Activated CD8-positive, alpha-beta memory T cell treated with anti-CD3 and anti-CD28 coated beads for 24 hours (primary cell): ENCODE measurements at regions not wholly inside any gene's neighbourhood (a gene's known extent, or its start where the extent isn't known, plus 50 kb on each side); places are given as distances from the start of the nearest gene placed in this dataset.

Source experiments
- DNase-seq: peaks from one replicate; pipeline ENCODE4 v3.0.0-alpha.2; 2020

DNA sequence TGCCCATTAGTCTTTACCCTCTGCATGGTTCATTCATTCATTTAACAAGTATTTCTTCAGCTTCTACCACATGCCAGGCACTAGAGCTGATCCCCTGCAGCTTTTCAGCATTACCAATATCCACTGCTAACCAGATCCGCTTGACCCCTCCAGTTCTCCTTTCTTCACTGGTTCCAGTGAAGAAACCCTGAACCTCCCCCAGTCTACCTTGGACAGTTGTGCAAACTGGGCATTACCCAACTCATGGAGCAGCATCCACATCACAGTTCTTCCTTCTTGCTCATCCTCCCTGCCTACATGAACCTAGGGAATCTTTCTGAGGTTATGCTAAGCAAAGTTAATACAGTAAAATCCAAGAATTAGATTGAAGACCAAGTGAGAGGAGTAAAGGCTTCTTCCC is 78.7 kb upstream of the SERP2 start:
- DNase-seq, result no peak

DNA sequence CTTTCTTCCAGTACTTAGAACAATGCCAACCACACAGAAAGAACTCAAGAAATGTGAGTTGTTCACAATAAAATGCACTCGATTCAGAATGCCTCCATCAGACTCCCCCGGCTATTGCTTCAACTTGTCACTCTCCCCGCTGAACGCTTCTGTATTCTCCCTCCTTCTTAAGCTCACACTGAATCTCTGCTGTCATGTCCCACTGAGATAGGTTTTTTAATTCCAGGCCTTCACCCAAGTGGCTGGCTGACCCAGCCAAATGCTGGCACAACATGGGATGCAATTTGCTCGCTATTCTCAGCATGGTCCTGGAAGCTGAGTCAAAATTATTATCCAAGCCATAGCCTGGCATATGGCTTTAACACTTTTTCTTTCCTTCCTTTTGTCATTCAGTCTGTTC is 76.8 kb upstream of the SERP2 start:
- DNase-seq, result no peak

DNA sequence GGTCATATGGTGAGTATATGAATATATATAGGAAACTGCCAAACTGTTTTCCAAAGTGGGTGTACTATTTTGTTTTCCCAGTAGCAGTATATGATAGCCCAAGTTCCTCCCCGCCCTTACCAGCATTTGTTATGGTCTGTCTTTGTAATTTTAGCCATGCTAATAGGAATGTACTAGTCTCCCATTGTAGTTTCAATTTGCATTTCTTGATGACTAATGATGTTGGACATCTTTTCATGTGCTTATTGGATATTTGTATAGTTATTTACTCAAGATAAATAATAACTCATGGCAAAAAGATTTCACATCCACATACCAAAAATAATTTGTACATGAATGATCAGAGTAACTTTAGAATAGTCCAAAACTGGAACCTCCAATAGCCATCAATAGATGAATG is 75.3 kb upstream of the SERP2 start:
- no peak for DNase-seq

DNA sequence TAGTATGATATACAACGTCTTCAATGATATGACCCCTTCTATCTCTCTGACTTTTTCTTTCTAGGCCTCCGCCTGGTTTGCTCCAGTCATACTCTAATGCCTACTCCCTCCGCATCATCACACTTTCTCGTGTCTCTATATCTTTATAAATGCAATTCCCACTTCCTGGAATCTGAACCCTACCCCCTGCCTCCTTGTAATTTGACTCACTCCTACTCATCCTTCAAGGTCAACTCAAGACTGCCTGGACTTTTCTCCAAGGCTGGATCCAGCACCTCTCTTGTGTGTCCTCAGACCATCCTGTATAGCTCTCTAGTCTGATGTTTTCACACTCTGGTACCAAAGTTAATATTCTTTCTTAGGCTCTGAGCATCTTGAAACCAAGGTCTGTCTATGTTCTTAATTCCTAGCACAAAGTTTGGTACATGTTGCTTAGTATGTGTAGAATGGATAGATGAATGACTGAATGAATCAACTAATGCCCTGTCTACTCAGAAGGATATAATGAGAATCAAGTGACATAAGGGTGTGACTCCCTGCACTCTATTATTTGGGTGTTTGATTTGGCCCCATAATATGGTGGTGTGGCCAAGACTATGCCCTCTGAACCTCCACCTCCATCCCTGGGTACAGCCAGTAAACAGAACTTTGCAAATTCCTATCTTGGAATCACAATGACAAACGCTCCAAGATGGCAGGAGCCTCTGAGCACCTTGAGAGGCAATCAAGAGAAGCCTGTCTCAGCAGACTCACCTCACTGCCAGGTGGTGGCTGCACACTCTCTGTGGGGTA is 74.3 kb upstream of the SERP2 start:
- DNase-seq, result no peak

DNA sequence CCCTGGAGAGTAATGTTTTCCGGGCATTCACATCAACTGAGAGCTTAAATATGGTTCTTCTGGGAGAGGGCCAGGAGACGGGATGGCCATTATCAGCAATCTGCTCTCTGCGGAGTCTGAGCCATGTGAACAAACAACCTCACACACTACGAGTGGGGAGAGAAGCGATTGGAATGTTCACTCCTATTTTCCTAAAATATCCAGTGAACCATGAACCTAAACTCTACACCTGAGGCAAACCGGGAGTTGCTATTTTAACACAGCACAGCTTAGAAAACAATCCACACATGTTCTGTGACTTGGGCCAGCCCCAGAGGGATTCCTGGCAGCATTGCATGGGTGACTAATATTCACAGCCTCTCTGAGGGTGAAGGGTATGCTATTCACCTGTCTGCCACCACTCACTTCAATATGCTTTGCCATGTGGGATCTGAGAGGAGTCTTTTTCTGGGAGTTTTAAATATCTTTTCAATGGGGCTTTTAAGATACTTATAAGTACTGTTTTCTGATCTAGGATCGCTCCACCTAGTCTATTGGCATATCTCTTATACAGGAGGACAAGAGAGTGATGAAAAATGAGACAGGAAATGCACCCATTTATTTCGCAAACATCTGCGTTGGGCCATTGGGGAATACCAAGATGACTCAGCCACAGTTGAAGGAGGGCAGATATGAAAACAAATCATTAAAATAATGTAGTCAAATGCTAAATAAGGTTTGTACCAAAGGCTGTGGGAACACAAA is 72.6 kb upstream of the SERP2 start:
- DNase-seq, result no peak

DNA sequence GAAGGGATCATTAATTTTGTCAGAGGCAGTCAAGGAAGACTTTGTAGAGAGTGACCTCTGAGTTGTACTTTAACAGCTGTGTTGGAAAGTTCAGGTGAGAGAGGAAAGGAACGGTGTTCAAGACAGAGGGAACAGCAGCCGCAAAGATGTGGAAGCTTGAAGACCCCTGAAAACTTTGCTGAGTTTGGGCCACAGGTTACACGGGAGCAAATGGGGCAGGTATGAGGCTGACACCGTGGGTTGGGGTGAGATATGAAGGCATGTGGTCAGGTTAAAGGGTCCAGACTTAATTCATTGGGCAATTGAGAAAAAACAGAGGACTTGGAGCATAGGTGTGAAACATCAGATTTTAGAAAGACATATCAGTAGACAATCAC is 72.0 kb upstream of the SERP2 start:
- no peak for DNase-seq

DNA sequence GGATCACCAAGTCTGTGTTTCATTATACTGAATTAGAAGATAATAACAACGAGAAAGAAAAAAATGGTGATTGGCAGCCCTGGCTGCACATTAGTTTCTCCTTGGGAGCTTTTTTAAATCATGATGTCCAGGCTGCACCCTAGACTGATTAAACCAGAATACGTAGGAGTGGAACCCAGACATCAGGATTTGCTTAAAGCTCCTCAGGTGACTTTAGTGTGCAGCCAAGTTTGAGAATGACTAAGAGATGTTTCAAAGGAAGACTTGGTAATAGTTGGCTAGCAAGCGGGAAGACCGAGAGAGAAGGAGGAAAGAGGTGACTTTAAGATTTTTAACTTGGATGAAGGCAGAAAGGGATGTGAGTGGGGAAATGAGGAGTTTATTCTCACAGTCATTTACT is 71.4 kb upstream of the SERP2 start:
- DNase-seq, result no peak

DNA sequence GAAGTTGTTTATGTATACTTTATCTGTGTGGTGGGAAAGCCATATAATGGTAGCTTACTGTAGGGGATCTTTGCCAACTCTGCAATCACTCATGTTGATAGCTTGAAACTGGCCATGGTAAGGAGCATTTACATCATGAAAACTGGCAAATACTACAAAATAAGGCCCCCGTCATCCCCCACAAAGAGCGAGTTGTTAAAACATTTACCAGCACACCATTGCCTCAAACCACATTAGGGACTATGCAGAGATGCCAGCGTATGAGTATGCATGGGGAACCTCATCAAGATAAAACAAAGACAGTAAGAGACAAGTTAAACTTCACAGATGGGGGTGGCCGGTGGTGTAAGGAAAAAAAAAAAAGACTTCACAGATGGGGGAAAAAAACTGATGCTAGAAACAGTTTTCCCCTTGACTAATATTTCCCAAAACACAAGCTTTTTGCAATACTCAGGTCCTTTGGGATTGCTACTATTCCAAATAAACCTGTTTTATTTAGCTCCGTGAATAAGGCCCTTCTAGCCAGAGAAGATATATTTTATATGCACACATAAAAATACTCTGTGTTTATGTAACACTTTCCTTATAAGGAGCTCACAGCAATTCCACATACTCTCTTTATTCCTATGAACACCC is 70.6 kb upstream of the SERP2 start:
- DNase-seq, result no peak

DNA sequence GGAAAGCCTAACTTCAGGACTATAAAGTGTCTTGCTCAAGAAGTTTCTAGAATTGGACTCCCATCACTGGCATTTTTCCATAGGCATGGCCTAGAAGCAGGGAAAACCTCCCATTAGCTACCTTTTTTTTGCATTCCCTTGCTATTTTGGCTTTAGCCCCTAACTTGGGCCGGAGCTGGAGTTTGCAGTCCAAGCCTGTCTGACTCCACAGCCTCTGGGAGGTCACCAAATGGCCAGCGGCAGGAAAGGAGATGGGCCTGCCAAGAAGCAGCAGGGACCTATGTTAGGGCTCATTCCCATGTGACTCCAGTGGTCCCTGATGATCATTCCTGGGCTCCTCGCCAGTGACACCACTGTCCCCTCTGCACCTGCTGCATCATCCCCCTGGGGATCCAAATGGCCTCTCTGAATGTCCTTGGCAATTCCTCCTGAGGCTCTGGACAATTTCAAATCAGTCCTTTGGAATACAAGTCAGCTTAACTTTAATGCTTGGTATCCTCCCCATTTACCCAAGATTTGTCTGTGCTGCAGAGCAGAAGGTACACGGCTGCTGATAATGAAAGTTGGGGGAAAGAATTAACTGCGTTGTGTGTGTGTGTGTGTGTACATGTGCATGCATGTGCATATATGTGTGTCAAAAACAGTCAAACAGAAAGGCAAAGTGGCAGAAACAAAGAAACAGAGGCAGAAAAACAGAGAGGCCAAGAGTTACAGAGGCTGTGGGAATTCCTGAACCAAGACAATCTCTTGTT is 69.8 kb upstream of the SERP2 start:
- DNase-seq, result no peak

DNA sequence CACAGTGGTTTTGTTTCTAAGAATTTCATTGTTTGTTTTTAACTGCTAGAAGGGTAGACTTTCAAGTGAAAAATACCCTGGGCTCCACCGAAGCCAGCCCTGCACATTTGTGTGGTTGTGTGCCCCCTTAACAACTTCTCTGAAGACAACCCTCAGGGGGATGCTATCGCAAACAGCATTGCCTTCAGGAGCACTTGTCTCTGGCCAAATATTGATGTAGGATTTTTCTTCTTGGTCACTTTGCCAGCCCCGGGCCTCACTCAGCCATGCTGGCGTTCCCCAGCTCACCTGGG is 69.2 kb upstream of the SERP2 start:
- no peak for DNase-seq

DNA sequence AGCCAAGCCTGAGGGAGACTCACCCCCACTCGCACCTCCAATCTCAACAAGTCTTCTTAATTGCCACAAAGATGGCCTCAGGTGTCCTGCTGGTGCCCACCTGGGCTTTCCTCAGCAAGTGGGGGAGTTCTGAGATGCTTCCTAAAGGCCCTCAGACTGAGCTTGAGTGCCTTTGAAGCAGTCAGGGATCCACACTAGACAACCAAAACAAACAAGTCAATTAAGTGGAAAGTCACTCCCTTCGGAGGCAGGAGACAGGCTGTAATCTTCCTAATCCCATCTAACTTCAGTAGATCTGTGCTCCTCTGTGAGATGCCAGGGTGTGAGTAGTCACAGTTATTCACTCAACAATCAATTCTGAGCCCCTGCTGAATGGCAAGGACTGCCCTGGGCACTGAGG is 68.3 kb upstream of the SERP2 start:
- DNase-seq, result no peak

DNA sequence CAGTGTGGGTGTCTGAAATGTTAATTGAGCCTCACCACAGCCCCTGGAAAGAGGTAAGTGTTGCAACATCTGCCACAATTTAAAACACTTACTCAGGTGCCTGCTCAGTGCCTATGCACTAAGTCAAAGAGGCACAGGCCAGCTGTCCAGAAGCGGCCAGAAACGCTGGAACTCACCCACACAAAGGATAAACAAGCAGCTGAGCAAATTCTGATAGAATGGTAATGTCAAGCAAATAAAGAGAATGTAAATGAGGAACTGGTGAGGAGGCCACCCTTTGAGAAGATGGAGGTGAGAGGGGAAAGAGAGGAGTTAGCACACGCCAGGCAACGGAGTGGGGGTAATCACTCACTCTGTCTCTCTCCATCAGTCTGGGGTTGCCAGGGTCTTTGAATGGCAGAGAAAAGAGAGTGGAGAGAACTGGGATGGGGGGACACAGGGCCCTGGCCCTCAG is 67.7 kb upstream of the SERP2 start:
- no peak for DNase-seq

DNA sequence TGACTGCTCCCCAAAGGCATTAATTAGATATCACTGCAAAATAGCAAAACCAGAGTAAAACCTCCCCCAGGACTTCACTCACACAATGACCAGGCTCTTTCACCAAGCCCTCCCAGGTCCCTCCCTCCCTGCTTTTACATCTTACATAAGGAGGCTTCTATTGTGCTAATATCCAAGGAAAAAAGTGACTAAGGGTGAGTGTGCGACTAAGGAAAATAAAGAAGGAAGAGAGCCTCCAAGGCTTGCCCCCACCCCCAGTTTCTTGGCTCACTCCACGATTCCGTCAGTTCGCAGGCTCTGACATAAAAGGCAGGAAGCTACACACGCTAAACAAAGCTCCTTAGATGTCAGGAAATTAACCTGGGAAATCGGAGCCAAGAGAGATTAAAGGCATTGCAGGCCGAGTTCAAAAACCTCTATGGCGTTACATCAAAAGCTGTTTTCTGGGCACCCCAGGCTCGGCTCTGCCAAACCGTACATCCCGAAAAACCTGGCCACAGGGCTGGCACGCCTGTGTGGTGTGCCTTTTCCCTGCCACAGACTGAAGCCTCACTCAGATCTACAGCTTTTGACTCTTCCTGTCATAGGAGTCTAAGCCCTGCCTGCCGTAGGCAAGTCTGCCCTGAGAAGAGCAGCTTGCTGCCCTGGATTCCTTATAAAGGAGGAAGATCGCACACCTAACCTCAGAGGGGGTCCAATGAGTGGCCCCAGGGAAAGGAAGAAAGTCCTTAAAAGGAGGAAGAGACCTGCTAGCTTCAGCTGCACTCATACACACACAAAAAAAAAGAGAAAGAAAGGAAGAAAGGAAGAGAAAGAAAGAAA is 67.0 kb upstream of the SERP2 start:
- no peak for DNase-seq

DNA sequence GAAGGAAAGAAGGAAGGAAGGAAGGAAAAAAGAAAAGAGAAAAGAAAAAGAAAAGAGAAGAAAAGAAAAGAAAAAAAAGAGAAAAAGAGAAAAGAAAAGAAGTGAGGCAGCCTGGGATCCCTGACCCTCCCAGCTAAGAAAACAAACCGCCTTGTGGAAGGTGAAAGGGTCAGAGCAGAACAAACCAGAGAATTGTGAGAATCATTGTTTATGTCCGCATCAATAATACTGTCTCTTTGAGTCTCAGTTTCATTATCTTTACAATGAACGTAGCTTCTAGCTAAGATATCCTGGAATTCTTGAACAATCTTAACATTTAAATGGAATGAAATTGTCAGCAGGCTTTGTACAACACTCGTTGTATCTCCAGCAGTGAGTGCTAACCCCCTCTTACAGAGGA is 66.4 kb upstream of the SERP2 start:
- no peak for DNase-seq

DNA sequence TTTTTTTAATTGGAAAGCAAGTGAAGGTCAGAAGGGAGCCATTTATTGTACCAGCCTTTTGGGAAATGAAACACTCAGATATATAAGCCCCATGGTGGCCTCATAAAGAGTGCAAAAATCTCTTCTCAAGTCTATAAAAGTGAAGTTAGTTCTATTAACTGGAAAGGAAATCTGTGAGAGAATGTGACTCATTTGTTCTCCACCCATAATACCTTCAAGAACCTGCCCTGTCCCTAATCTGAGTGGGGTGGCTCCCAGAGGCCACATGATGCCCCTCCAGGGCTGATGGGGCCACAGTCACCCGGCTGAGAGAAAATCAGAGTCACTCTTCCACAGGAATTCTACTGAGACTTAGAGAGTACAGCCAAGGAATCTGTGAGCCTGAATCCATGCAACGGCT is 65.8 kb upstream of the SERP2 start:
- DNase-seq, result no peak

DNA sequence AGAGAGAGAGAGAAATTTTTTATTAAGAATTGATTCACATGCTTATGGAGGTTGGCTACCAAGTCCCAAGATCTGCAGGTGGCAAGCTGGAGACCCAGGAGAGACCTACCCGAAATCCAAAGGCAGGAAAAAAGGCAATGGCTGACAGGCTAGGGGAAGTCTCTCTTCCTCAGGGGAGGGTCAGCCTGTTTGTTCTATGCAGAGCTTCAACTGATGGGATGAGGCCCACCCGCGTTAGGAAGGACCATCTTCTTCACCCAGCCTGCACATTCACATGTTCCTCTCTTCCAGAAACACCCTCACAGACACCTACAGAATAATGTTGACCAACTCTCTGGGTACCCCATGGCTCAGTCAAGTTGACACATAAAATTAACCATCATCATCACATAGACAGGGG is 65.3 kb upstream of the SERP2 start:
- no peak for DNase-seq

DNA sequence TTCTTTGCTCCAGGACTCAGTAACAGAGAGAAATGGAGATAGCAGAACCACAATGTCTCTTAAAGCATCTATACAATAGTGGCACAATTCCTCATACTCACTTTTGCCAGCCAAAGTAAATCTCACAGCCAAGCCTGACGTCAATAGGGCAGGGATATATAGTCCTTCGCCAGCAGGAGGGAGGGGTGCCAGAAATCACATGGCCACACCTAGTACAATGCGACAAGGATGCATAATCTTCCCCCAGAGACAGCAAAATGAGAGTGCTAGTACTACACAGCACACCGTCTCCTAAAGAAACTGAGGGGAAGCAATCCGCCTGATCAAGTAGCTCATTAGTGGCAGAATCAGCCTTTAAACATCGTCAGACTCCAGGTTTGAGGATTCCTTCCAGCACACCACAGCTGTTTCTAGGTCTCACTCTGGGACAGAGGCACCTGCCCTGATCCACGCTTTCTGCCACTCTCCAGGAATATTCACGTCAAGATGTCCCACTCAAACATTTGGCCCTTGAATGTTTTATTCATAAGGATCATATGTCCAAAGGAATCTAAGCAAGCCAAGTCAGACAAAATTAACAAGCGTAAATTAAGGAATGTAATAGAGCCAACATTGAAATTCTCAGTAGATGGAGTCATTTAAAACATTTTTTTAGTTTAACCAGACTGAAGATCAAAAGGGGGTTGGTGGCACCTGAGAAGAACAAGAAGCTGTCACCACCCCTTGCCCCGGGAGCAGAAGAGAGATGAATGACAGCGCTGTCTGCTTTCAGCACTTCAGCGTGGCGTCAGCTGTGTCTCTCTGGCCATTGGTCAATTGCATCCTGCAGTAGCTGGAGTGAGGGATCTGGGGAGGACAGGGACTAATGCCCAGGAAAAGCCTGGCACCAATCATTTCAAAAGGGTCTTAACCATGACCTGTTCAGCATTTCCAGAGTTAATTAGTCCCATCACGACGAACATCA is 63.5 kb upstream of the SERP2 start:
- no peak for DNase-seq

DNA sequence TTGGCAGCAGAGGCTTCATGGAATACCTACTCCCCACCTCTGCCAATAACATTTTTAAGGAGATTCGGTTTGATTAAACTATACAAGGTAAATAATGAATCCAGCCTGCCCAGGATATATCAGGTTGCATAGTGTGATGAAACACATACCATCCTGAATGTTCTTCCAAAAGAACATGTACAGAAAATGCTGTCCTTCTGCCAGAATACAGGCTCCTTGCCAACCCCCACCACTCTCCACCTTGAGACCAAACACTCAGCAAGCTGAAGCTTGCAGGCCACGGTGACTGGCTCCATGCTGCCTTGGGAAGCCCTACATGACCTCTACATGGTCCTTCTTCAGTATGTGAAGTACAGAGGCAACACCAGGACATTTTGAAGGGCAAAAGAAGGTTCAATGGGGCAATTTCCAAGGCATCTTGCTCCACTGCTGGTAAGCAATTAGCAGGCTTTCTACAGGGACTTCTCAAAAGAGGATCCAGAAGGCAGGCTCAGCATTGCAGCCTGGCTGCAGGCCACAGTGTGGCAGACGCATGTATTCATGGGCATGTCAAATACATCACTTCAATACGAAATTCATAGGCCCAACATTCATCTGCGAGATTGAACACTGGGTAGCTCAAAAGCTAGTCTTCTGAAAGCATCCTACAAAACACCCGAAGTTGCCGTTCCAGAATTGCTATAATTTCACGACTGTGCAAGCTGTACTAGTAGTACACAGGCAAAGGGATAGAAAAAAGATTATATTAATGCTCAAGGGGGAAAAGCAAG is 62.4 kb upstream of the SERP2 start:
- no peak for DNase-seq

DNA sequence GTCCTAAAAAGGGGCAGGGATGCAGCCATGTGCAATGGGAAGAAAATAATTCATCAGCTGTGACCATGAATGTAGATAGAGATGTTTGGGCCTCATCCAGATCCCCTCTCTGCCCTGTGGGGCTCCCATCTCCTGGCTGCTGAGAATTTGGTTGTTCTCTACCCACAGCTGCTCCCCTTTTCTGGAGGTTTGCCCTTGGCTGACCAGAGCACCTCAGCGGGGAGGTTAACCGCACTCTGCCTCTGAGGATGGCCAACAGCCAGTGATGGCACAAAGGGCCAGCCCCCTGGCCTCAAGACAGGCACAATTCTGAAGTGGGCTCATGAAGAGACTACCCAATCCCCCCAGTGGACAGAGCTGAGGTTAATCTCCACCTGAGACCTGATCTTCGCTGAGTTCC is 61.5 kb upstream of the SERP2 start:
- no peak for DNase-seq

DNA sequence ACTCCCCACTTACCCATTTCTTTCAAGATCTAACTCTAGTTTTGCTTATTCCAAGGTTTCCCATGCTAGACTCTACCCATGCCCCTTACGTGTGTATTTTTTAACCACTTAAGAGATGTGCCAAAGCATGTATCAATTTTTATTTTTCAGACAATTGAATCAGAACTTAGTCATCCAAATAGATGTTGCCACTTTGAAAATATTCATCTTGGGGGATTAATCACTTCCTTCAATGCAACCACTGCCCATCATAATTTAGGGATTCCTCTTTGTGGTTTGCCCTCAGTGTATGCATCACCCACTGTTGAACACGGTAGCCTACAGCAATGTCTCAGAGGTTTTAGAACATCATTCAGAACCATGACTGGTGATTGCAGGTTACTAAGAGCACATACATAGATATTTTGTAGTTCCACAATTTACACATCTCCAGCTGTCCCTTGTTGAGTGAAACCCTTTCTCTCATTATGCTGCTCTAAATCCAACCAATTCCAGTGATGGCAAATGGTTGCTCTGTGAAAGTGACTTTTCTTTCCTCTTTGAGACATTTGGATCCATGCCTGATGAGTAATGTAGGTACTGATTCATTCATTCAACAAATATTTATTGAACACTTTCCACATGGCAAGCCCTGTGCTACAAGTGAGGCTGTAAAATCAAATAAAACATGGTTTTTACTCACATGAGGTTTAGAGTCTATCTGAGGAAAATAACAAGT is 60.6 kb upstream of the SERP2 start:
- no peak for DNase-seq
